ENCODE measurements at regions not wholly inside any gene's neighbourhood (a gene's known extent, or its start where the extent isn't known, plus 50 kb on each side); places are given as distances from the start of the nearest gene placed in this dataset.
"Not testable (repeated sequence)": the region's sequence is repeated elsewhere in the genome, so short reads cannot be mapped to it uniquely, and the experiment has no call there.

DNA sequence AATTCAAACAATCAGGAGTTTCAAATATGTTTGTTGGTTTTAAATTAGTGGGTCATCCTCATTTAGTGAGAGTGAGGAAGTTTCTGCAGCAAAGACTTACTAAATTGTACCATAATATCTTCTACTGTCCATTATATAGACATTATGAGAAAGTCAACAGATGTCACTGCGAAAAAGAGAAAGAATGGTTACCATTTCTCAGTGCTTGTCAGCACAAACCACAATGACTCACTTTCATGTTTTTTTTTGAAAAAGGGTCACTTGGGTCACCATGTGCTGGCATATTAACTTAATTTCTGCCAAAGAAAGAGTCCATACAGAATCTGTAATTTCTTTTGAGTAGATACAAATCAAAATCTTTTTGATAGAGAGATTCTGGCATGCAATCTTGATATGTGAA lies 924.6 kb upstream of the FAT3 start:
- DNase-seq: no peak
- Histone ChIP-seq H3K9me3 (no peaks in the 10 kb centered on the region), H3K4me3 (no peak overlapping the region), H3K36me3 (no peaks in the 10 kb centered on the region), H3K27me3 (no peaks in the 10 kb centered on the region)

DNA sequence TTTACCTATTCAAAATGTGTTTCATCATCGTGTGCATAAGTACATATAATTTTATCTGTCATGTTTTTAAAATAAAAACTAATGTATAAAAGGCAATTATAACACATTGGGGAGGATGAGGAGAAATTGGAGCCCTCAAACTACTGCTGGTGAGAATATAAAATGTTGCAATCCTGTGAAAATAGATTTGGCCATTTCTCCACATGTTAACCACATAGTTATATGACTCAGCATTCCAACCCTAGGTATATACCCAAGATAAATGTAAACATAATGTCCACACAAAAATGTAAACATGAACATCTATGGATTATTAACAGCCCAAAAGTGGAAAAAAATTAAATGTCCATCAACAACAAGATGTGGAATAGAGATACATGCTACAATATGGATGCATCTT lies 928.0 kb upstream of the FAT3 start:
- Histone ChIP-seq H3K9me3 (no peaks in the 10 kb centered on the region), H3K4me3 (no peak overlapping the region), H3K36me3 (no peaks in the 10 kb centered on the region), H3K27me3 (no peaks in the 10 kb centered on the region)
- no peak for DNase-seq

GRCh38 chr11:91295591-91295990 lies 929.0 kb upstream of the FAT3 start:
- Histone ChIP-seq H3K4me3 (no peak overlapping the region), H3K27me3 (no peaks in the 10 kb centered on the region), H3K36me3 (no peaks in the 10 kb centered on the region), H3K9me3 (no peaks in the 10 kb centered on the region)
- no peak for DNase-seq

DNA sequence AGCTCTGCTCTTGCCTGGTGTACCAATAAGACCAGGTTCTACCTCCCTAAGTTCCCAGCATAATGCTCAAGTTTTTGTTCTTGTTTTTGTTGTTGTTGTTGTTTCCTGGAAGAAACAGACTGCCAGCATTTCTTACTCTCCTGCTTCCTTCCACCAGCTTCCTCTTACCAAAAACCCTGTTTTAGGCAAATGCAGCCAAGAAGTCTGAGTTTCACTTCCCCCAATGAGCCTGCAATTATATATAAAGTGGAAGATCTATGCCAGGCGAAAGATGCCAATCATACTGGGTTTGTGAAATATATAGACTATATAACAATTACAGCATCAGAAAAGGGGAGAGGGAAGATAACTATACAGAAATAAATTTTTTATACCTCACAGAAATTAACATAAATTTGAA lies 931.5 kb upstream of the FAT3 start:
- Histone ChIP-seq H3K27me3 (no peaks in the 10 kb centered on the region; the same call in 1 of the 2 replicates), H3K36me3 (no peaks in the 10 kb centered on the region), H3K9me3 (no peaks in the 10 kb centered on the region), H3K4me3 (no peak overlapping the region)
- no peak for DNase-seq

DNA sequence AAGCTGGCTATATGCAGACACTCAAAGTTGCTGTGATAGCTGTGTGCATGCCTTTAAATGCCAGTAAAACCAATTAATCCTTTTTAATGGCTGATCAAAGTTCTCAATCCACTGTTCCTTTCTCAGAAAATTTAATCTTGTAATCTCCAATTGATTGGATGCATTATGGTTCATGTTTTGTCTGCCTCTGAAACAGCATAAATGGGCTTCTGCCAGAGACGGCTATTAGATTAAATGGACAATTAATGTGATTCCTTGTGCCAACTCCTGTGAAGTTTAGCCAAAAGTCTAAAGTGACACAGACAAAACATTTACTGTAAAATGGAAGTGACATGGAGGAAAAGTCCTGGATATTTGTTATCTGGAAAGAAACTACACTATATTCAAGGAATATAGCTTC lies 952.5 kb upstream of the FAT3 start:
- Histone ChIP-seq H3K36me3 (no peaks in the 10 kb centered on the region), H3K4me3 (no peak overlapping the region), H3K27me3 (no peaks in the 10 kb centered on the region), H3K9me3 (no peaks in the 10 kb centered on the region)
- no peak for DNase-seq

- H3K36me3 ChIP-seq, H3K4me3 ChIP-seq, DNase-seq, H3K27me3 ChIP-seq, H3K9me3 ChIP-seq: not testable (repeated sequence)
These were observed 955.9 kb upstream of the FAT3 start for GRCh38 chr11:91268512-91269295.

- no peak overlapping the region for H3K4me3 ChIP-seq
- no peak for DNase-seq
- no peaks in the 10 kb centered on the region for H3K27me3 ChIP-seq
- H3K9me3 ChIP-seq: no peaks in the 10 kb centered on the region
- no peaks in the 10 kb centered on the region for H3K36me3 ChIP-seq
These were observed 958.7 kb upstream of the FAT3 start for GRCh38 chr11:91265946-91266345.

- no peak overlapping the region for H3K4me3 ChIP-seq
- no peaks in the 10 kb centered on the region for H3K36me3 ChIP-seq
These were observed 960.1 kb upstream of the FAT3 start for GRCh38 chr11:91264481-91264880.

GRCh38 chr11:91263496-91264365 lies 960.9 kb upstream of the FAT3 start:
- no peaks in the 10 kb centered on the region for H3K27me3 ChIP-seq
- no peaks in the 10 kb centered on the region for H3K36me3 ChIP-seq
- no peak overlapping the region for H3K4me3 ChIP-seq
- DNase-seq: no peak
- no peaks in the 10 kb centered on the region for H3K9me3 ChIP-seq

More at GRCh38 chr11:91264481-91264880, 960.1 kb upstream of the FAT3 start:
- H3K9me3 ChIP-seq: no peaks in the 10 kb centered on the region
- DNase-seq: no peak
- no peaks in the 10 kb centered on the region for H3K27me3 ChIP-seq

DNA sequence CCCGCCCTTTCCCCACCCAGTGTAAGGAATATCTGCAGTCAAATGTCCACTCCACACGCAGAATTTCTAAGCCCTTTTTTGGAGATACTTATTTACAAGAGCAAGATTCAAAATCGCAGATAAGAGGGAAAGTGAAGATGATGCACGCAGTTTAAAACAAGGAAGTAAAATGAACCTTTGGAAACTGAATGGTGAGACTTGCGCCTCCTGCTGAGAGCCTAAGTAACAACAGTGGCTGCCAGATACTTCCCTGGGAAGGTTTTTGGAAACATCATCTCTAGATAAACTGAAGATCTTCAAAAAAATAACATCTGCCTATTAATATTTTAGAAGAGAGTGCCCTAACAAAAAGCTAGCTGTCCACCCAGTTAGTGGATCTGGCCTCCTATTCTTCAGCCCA lies 963.1 kb upstream of the FAT3 start:
- Histone ChIP-seq H3K36me3 (no peaks in the 10 kb centered on the region), H3K4me3 (no peak overlapping the region), H3K9me3 (no peaks in the 10 kb centered on the region), H3K27me3 (no peaks in the 10 kb centered on the region)
- no peak for DNase-seq

DNA sequence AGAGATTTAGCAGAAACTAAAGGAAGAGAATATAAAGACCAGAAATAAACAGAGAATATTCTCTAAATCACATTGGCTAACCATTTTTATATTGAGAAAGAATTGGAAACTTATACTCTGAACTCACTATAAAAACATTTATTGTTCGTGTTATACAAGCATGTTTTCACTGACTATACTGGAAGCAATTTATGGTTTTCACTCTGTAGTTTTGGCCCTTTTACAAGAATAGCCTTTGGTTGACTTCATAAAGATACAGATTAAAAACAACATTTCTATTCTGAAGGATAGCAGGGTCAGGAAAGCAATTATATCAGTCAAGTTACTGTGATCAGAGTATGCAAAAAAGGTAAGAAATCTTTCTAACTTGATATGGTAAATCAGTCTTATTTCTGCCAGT lies 965.7 kb upstream of the FAT3 start:
- no peaks in the 10 kb centered on the region for H3K9me3 ChIP-seq
- H3K4me3 ChIP-seq: no peak overlapping the region
- no peak for DNase-seq
- no peaks in the 10 kb centered on the region for H3K27me3 ChIP-seq
- no peaks in the 10 kb centered on the region for H3K36me3 ChIP-seq

- no peak for DNase-seq
- Histone ChIP-seq H3K27me3 (no peaks in the 10 kb centered on the region), H3K4me3 (no peak overlapping the region), H3K36me3 (no peaks in the 10 kb centered on the region), H3K9me3 (no peaks in the 10 kb centered on the region)
These were observed 967.0 kb upstream of the FAT3 start for GRCh38 chr11:91257667-91258066.

DNA sequence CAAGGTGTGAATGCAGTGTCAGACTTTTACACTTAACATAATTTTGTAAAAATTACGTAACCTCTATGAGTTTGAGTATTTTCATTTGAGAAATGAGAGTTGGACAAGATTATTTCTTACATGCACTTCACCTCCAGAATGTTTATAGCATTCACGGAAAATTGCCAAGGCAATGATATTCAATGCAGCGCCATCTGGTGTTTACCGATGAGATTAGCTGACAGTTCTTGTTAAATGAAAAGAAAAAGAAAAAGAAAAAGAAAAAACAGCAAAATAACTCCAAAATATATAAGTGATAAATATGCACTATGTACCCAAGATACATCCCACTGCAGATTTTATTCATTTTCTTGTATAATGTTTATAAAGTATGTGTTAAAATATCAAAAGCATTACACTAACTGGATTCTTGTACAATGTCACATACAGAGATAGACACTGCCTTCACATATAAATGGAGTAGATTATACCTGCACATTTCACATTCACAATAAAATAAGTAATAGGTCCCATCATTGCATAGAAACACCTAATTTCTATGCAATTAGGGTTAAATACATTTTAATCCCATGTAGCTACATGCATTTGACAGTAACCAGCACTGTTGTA lies 976.3 kb upstream of the FAT3 start:
- Histone ChIP-seq H3K4me3 (no peak overlapping the region), H3K9me3 (no peaks in the 10 kb centered on the region), H3K36me3 (no peaks in the 10 kb centered on the region), H3K27me3 (no peaks in the 10 kb centered on the region)
- no peak for DNase-seq

DNA sequence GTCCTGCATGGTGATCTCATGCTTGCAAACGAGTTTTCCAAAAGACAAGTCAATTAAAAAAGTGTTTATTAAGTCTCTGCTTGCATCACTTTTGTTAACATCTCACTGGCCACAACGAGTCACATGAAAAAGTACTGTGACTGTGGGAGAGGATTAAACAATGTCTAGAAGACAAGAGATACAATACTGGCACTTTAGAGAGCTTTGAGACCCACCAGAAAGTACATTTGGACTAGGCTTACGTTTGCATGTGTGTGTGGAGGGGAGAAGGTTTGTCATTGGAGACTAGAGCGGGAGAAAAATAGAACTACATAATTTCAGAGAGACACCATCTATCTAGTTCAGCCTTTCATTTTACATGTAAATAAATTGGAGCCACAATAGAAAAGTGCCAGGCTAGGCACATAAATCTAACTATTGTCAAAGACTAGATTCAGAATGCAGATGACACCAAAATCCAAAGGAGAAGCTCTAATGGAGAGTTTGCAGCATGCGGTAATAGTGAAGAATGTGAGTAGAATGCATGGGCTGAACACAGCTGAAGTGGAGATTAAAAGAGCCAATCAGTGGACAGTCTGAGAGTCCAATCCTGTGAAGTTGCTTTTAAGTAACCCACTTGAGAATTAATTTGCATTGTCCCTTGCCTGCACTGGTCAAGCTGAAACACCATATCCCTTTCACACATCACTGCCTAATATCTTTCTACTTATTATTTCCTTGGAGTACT lies 977.4 kb upstream of the FAT3 start:
- no peak overlapping the region for H3K4me3 ChIP-seq
- no peaks in the 10 kb centered on the region for H3K27me3 ChIP-seq
- DNase-seq: no peak
- no peaks in the 10 kb centered on the region for H3K9me3 ChIP-seq
- H3K36me3 ChIP-seq: no peaks in the 10 kb centered on the region

GRCh38 chr11:91244912-91245311 lies 979.7 kb upstream of the FAT3 start:
- H3K9me3 ChIP-seq: no peaks in the 10 kb centered on the region
- no peaks in the 10 kb centered on the region for H3K27me3 ChIP-seq
- H3K36me3 ChIP-seq: no peaks in the 10 kb centered on the region
- DNase-seq: no peak
- H3K4me3 ChIP-seq: no peak overlapping the region

GRCh38 chr11:91243630-91244029 lies 981.0 kb upstream of the FAT3 start:
- no peaks in the 10 kb centered on the region for H3K36me3 ChIP-seq
- no peaks in the 10 kb centered on the region for H3K9me3 ChIP-seq
- no peak overlapping the region for H3K4me3 ChIP-seq
- no peaks in the 10 kb centered on the region for H3K27me3 ChIP-seq
- no peak for DNase-seq

GRCh38 chr11:91243051-91243450 lies 981.6 kb upstream of the FAT3 start:
- no peaks in the 10 kb centered on the region for H3K27me3 ChIP-seq
- H3K36me3 ChIP-seq: no peaks in the 10 kb centered on the region
- no peak overlapping the region for H3K4me3 ChIP-seq
- no peak for DNase-seq
- H3K9me3 ChIP-seq: no peaks in the 10 kb centered on the region
